Frontal cortex (tissue), 3 donors: ENCODE measurements at regions not wholly inside any gene's neighbourhood (a gene's known extent, or its start where the extent isn't known, plus 50 kb on each side); places are given as distances from the start of the nearest gene placed in this dataset.
"Not testable (repeated sequence)": the region's sequence is repeated elsewhere in the genome, so short reads cannot be mapped to it uniquely, and the experiment has no call there.

ENCODE experiments used
- DNase-seq, 2 donors: peaks; one replicate each; pipeline ENCODE4 v3.0.0; 2012; ENCODE audit warnings: low spot score in 2 of 2
- FAIRE-seq: peaks from 2 replicates; lab custom pipeline; 2012; peaks lifted over from hg19 to GRCh38; lab: Jason Lieb, UNC
- donor health status: control.
- donor health status: control.
- donor health status: control.

DNA sequence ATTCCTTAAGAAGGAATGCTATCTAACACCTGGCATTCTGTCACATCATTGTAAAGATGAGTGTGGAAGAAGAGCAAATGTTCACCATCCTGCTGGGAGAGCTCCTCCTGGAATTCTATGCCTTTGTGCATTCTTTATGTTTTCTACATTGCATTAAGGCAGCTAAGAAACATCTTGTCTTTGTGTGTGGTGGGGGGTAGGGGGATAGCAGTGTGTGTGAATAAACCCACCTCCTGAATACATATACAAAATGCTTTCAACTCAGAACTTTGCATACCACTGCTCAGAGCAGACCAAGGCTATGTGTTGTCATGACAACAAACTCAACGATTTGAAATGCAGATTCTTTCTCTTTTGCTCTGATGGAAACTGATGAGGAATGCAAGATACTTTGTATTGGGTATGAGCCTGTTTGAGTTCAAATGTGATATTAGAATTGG is 193.6 kb upstream of the KAZN start:
- DNase-seq (no peak), FAIRE-seq (no peak)

DNA sequence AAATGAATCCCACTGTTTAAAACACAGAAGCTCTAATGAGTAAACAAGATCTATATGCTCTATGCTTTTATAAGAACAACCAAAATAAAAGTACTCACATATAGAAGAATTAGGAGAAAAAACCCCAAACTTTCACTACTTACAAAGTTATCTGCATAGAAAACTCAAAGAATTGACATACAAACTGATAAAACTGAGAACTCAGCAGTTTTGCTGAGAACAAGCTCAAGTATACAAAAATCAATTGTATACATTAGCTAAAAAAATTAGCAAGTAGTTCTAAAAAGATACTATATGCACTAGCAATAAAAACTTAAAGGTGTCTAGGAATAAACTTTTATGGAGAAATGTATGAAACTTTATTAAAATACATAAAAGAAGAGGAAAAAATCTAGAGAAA is 186.2 kb upstream of the KAZN start:
- DNase-seq (no peak), FAIRE-seq (no peak)

DNA sequence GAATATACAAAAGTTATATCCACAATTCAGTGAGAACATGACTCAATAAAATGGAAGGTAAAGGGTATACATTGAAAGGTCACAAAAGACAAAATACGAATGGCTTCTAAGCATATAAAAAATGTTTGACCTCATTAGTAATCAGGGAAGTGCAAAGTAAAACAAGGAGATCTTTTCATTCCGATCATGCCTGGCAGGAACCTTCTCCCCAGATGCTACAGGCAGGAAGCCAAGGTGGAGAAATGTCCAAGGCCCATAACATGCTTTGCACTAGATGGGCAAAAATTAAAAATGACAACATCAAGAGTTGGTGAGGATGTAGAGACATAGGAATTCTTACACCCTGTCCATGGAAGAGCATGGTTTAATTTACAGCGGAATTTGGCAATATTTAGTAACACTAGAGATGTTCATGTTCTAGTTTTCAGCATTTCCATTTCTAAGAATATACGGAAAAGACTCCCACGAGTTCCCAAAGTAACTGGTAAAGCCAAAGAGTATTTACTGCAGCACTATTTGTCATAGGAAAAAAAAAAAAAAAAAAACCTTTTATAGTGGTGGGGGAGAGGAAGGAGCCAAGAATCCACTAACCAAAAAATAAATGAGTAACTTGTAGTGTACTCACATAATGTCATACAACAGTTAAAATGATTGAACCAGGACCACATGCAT is 184.5 kb upstream of the KAZN start:
- no peak for FAIRE-seq
- DNase-seq: no peak

DNA sequence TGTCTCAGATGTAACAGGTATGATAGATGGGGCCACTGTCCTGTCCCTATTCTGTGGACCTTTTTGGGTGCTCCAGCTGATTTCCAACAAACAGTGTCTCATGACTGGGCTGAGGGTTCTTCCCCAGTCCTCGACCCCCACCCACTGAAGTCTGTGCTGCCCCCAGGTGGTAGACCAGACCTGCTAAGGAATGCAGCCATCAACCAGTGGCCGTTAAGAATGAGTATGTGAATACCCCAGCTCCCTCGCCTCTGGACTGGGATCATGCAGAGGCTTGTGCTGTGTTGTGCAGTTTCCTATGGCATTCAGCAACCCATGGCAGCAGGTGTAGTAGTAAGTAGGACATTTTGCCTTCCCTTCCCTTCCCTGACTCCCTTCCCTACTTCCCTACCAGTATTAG is 183.1 kb upstream of the KAZN start:
- DNase-seq (no peak), FAIRE-seq (no peak)

DNA sequence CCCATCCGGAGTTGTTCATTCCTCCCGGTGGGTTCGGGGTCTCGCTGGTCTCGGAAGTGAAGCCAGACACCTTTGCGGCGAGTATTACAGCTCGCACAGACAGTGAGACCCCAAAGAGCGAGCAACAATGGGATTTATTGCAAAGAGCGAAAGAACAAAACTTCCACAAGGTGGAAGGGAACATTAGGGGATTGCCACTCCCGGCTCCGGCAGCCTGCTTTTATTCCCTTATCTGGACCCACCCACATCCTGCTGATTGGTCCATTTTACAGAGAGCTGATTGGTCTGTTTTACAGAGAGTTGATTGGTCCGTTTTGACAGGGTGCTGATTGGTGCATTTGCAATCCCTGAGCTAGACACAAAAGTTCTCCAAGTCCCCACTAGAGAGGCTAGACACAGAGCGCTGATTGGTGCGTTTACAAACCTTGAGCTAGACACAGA is 178.7 kb upstream of the KAZN start:
- not testable (repeated sequence) for FAIRE-seq, DNase-seq

DNA sequence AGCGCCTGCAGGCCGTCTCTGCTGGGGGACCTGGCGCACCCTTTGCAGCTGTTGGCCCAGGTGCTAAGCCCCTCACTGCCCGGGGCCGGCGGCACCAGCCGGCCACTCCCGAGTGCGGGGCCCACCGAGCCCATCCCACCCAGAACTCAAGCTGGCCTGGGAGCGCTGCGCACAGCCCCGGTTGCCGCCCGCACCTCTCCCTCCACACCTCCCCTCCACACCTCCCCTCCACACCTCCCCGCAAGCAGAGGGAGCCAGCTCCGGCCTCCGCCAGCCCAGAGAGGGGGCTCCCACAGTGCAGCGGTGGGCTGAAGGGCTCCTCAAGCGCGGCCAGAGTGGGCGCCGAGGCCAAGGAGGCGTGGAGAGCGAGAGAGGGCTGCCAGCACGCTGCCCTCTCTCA is 177.8 kb upstream of the KAZN start:
- DNase-seq: no peak
- FAIRE-seq: no peak

DNA sequence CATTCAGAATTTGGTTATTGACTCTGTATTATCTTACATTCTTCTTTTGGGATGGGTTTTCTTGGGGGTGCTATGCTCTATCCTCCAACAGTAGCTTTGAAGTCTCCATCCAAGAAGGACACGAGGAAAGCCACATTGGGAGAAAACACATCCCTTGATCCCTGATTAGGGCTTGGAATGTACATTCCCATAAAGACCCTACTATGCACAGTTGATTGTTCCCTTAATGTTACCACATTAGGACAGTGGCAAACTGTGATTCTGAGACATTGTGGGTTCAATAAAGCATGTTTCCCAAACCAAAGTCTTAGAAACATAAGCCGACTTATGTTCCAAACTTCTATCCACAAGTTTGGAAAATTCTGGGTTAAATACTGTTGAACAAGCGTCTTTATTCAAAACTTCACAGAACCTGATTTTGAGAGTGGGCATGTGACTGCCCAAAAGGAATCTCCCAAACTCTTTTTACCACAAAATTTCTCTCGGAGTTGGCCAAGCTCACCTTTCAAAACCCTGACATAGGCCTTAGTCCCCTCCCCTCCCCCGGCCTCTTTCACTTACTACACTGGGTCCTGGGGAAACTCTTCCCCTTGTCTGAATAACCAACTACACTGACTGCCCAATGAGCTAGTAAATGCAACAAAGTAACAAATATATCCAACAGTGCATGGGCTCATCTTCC is 177.0 kb upstream of the KAZN start:
- no peak for DNase-seq
- no peak for FAIRE-seq

DNA sequence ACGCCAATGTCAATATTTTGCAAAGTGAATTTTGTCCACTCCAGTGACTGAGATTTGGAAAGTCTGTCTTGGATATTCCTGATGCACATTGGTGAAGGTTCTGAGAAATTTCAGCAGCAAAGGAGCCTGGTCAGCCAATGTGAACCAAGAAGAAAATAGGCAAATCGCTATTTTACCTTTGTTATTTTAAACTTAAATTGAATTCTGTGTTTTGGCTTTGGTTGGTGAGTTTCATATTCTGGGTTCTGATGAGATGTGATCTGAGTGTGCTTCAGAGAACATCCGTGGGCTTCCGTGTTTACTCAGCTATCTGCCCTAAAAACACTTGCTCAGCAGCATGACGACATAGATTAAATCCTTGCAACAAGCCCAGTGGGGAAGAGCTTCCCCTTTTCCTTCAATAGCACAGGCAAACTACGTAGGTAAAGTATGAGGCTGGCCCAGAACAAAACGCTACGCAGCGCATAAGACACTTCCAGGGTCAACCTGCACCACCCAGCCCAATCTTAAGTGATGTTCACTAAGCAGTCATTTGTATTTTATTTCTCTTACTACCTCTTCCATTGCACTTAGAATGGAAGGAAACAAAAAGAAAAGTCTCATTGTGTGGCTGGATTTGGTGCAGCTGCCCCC is 176.4 kb upstream of the KAZN start:
- DNase-seq: no peak
- FAIRE-seq: no peak

DNA sequence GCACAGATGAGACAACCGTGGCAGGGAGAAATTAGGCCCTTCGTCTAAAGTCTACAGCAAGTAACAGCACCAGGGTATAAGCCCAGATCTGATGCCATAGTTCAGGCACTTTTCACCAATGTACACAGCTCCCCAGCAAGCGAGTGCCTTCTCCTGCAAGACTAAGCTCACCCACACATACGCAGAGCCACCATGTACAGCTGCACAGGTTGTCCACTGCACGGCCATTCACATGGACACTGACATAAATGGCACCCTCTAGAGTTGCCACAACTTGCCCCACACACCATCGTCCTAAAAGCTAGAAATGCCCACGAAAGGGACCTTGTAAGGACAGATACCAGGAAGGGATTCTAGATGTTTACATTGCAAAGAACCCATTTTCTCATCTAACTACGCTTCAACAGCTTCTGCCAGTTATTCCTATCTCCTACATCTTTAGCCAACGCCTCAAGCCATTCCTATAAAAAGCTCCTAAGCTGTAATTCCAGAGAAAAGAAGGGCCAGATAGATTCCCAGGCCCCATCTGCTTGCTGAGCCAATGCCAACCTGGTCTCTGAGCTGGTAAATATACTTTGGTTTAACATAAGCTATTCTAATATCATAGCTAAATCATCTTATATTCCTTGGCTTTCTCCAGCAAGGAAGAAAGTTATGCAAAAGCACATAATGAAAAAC is 174.0 kb upstream of the KAZN start:
- FAIRE-seq (no peak), DNase-seq (no peak)

DNA sequence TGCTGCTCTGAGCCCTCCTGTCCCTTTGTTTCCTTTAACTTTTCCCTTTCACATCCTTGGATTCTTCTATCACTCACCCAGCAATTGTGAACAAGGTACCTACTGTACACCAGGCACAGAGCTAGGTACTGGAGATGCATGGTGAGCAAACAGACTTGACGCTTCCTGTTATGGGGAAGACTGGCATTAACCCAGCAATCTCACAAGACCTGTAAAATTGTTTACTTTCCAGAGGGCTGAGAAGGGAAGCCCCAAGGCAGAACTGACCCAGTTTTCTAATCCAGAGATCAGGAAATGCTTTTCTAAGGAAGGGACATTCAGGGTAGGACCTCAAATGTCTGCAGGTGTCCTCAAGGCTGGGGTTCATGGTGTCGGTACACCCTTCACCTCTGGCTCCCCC is 171.6 kb upstream of the KAZN start:
- DNase-seq: no peak

DNA sequence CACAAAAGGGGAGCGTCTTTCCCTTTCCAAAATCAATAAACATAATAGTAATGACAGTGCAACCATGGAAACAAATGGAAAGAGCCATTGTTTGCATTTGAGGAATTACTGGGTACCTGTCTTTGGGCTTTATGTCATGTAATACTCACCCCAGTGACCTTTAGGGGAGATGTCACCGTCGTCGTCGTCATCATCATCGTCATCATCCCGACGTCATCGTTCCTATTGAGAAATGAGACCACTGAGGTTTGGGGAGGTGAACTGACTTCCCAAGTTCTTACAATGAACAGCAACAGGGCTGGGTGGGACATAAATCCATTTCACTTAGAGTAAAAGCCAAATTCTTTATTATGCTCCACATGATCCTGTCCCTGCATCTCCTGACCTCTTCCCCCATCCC is 168.9 kb upstream of the KAZN start:
- no peak for FAIRE-seq
- DNase-seq: no peak

More for the DNA sequence above, 171.6 kb upstream of the KAZN start:
- no peak for FAIRE-seq

DNA sequence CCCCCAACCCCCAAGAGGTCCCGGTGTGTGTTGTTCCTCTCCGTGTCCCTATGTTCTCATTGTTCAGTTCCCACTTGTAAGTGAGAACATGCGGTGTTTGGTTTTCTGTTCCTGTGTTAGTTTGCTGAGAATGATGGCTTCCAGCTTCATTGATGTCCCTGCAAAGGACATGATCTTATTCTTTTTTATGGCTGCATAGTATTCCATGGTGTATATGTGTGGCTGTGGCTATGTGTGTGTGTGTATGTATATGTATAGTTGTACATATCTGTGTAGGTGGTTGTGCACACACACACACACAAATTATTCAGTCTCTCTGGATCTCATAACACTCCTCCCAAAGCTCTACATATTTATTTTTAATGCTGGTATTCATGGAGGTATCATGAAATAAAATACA is 165.8 kb upstream of the KAZN start:
- not testable (repeated sequence) for DNase-seq, FAIRE-seq

DNA sequence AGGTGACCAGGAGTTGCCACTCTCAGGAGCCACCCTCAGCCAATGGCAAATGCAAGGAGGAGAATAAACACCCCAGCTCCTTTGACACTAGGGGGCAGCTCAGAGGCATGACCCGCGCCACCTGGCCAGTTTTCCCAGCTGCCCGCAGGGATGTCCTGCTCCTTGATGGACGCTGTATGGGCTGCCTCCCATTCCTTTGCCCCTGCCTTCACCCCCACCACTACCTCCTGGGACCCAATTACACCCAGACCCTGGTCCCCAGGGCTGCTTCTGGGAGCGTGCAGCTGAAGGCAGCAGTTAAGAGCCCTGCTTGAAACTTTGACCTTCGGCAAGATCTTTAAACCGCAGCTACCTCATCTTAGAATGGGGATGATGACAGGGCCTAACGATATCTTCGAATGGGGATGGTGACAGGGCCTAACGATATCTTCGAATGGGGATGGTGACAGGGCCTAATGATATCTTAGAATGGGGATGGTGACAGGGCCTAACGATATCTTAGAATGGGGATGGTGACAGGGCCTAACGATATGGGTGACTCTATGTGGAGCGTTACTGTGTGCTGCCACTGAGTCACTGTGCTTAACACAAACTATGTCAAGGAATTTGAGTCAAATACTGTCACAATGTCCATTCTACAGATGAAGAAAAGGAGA is 163.0 kb upstream of the KAZN start:
- FAIRE-seq (no peak), DNase-seq (no peak)

DNA sequence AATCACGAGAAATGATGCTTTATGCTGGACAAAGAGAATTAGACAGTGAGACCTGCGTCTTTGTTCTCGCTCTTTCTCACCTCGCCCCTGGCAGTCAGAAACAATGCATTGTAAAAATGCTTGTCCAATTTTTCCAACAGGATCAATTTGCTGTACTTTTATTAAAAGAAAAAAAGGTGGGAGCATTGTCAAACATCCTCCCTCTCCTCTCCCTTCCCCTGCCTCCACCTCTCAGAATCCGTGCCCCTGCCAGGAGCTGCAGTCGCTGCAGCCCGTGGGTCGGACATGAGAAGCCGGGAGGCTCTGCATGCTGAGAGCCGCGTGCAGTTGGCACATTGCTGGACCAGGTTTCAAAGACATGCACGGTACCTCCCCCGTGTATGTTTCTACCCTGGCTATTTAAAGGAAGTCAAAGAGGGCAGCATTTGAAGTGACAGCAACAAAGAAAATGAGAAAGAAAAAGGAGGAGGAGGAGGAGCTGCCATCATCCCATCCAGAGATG is 161.0 kb upstream of the KAZN start:
- FAIRE-seq (no peak), DNase-seq (no peak)

DNA sequence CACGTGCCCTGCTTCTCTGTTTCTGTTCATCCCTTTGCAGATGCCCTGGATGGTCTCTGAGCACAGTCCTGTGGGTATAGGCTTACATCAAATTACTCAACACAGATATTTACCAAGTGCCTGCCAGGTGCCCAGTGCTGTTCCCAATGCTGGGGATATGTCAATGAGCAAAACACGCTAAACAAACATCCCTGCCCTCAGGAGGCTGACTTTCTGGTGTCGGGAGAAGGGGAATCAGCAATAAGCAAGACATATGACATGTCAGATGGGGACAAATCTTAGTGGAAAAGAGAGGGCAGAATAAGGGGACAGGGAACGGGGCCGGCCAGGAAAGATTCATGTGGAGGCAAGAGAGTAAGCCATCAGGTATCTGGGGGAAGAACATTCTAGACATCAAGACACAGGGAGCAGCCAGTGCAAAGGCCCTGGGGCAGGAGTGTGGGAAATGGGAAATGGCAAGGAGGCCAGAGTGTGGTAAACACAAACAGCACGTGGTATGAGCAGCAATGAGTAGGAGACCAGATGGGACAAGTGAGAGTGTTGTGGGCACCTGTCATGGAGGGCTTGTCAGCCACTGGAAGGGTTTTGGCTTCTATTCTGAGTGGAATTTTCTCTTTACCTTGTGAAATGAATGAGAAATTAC is 160.2 kb upstream of the KAZN start:
- DNase-seq (no peak), FAIRE-seq (no peak)

DNA sequence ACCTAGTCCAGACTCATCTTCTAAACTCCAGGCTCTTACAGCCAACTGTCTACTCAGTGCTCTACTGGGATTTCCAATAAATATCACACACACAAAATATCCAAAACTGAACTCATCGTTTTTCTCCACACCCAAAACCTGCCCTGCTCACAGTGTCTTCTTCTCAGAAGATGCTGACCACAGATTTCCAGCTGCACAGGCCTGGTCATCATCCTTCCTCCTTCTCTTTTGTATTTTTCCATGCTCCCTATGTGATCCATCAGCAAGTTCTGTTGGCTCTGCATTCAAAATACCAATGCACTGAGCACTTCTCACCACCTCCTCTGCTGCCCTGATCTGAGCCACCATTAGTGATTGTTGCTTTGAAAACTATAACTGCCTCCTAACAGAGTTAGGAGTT is 159.5 kb upstream of the KAZN start:
- FAIRE-seq (no peak), DNase-seq (no peak)

DNA sequence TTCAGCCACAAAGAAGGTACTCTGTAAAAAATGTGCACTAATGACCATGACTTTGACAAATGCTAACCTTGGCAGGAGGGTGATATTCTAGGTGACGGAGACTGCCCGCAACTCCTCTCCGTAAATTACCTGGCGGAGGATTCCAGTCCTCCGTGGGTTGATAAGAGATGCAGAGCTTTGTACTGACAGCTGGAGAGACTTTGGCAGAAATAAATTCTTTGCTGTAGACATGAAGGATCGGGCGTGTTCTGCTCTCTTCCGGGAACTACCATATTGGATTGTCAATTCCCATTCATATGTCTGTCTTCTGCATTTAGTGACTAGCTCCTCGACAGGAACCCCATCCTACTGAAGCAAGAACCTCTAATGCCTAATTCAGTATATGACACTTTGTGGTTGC is 158.3 kb upstream of the KAZN start:
- FAIRE-seq: no peak
- no peak for DNase-seq

DNA sequence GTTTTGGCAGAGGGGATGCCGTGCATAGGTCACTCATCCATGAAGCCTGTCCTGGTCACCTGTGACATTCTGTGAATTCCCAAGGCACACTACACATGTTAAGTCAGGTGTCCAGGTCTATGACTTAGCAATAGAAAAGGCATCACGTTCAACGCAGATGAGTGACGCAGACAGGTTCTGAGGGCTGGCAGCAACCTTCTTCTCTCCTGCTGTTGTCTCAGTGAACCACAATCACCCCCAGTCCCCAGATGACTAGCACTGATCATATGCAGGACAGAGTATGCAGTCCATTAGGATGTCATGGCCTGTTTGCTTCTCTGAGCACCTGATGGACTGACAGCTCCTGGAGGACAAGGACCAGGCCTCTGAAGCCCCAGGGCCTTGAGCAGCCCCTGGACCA is 157.8 kb upstream of the KAZN start:
- FAIRE-seq: no peak
- DNase-seq: no peak

DNA sequence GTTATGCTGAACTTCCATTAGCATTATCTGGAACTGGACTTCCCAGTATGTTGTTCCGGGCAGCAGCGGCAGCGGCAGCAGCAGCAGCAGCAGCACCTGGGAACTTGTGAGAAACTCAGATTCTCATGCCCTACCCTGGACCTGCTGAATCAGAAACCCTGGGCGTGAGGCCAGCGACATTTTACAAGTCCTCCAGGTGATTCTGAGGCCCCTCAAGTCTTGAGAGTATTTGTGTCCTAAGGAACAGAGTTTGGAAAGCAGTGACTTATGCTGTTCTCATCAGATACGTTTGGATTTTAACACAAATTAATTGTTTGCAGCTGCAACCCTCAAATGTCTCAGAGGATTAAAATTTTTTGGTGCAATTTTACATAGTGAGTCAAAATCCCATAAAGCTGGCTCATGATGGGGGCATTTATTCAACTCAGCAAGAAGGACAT is 157.2 kb upstream of the KAZN start:
- FAIRE-seq (no peak), DNase-seq (no peak)

DNA sequence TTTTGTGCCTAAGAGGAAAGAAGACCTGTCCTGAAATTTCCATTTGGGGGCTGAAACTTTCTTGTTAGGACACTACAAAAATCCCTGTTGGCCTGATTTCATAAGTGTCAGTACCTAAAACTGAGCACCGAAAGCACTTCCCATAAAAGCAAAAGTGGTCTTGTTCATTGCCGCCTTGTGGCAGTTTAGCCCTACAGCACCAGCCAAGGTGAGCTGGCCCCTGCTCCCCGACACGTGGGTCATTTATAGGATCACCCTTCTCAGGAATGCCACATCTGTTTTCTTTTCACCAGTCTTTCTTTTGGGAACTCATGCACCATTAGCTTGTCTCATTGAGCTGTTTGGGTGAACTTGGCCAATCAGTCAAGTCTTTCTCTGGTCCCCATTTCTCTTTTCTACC is 155.8 kb upstream of the KAZN start:
- FAIRE-seq (no peak), DNase-seq (no peak)
